MCF 10A (cell line): ENCODE measurements at regions not wholly inside any gene's neighbourhood (a gene's known extent, or its start where the extent isn't known, plus 50 kb on each side); places are given as distances from the start of the nearest gene placed in this dataset.

Experiments used
- BruUV-seq: library from RNA; stranded (reverse); fragments of 400-500 nt; replicated peaks from 2 replicates; lab custom pipeline; 2021; lab: Mats Ljungman, UMichigan
- CTCF ChIA-PET: fragments of 300-600 bp; sonication (Branson Sonifier 250); formaldehyde crosslinking; extraction: SDS; loops from one replicate; lab custom pipeline; 2021; ENCODE audit warnings: antibody characterized with exemption, inconsistent platforms; lab: Yijun Ruan, JAX
- POLR2A ChIA-PET: fragments of 300-600, 350-650 bp; sonication (Branson Sonifier 250); formaldehyde crosslinking; extraction: SDS; loops from one replicate; lab custom pipeline; 2020; ENCODE audit warnings: antibody characterized with exemption, inconsistent platforms; lab: Yijun Ruan, JAX
- DNase-seq: peaks from one replicate; pipeline ENCODE4 v3.0.0-alpha.2; 2018; ENCODE audit not compliant: unreplicated experiment
- H3K27ac Mint-ChIP-seq: one replicate; pipeline ENCODE4 v1.8.0; 2022; ENCODE audit warnings: mild to moderate bottlenecking, low read depth, mixed read lengths; ENCODE audit not compliant: unreplicated experiment
- H3K27me3 Mint-ChIP-seq: one replicate; pipeline ENCODE4 v1.8.0; 2022; ENCODE audit warnings: mixed read lengths; ENCODE audit not compliant: insufficient read depth, unreplicated experiment
- H3K36me3 Mint-ChIP-seq: one replicate; pipeline ENCODE4 v1.8.0; 2022; ENCODE audit warnings: mild to moderate bottlenecking, moderate library complexity, mixed read lengths; ENCODE audit not compliant: insufficient read depth, unreplicated experiment
- H3K4me1 Mint-ChIP-seq: one replicate; pipeline ENCODE4 v1.8.0; 2022; ENCODE audit warnings: mixed read lengths; ENCODE audit not compliant: insufficient read depth, unreplicated experiment
- H3K4me3 Mint-ChIP-seq: one replicate; pipeline ENCODE4 v1.8.0; 2022; ENCODE audit warnings: mild to moderate bottlenecking, moderate library complexity, mixed read lengths; ENCODE audit not compliant: unreplicated experiment
- H3K9me3 Mint-ChIP-seq: one replicate; pipeline ENCODE4 v1.8.0; 2022; ENCODE audit warnings: mixed read lengths; ENCODE audit not compliant: unreplicated experiment
- CTCF ChIP-seq: fragments of 200-600 bp; IDR thresholded peaks from one replicate; pipeline ENCODE4 v1.8.0; 2022; ENCODE audit warnings: antibody characterized with exemption, mild to moderate bottlenecking; ENCODE audit not compliant: unreplicated experiment
- intact Hi-C: fragments of 100-400 bp; cut with micrococcal nuclease; formaldehyde crosslinking; loops from 2 replicates; pipeline ENCODE4 v1.14.1; 2022

GRCh38 chr6:147879031-147879580, 370.6 kb downstream of the SAMD5 start:
- Mint-ChIP-seq H3K4me1 (no peaks in the 10 kb centered on the region), H3K9me3 (no peaks in the 10 kb centered on the region), H3K27me3 (no peaks in the 10 kb centered on the region), H3K4me3 (no peak overlapping the region), H3K27ac (no peak overlapping the region), H3K36me3 (no peaks in the 10 kb centered on the region)
- no peak for DNase-seq
- intact Hi-C loops, result no loop called here
- TF ChIP-seq CTCF, result no peak
- ChIA-PET CTCF (no interaction called here), POLR2A (no interaction called here)
- BruUV-seq, result no TSS peak

GRCh38 chr6:147881432-147881831, 372.9 kb downstream of the SAMD5 start:
- no peak overlapping the region for H3K4me3 Mint-ChIP-seq
- no peak overlapping the region for H3K27ac Mint-ChIP-seq
- CTCF ChIA-PET, result interaction anchor here (0.6 kb wide), 1 partner anchor 281 kb away, joined by 4 read pairs; no protein-coding TSS in a partner anchor

GRCh38 chr6:147888374-147888773, 379.9 kb downstream of the SAMD5 start:
- Mint-ChIP-seq H3K9me3 (peaks cover 16% of the 10 kb centered on the region), H3K36me3 (no peaks in the 10 kb centered on the region), H3K4me1 (no peaks in the 10 kb centered on the region), H3K27ac (no peak overlapping the region), H3K27me3 (no peaks in the 10 kb centered on the region), H3K4me3 (no peak overlapping the region)
- intact Hi-C loops, result no loop called here
- CTCF ChIA-PET, result no interaction called here
- DNase-seq, result no peak
- POLR2A ChIA-PET, result no interaction called here
- no peak for TF ChIP-seq CTCF
- no TSS peak for BruUV-seq

More at GRCh38 chr6:147881432-147881831, 372.9 kb downstream of the SAMD5 start:
- POLR2A ChIA-PET, result no interaction called here
- DNase-seq, result no peak
- TF ChIP-seq CTCF, result no peak
- H3K27me3 Mint-ChIP-seq, result no peaks in the 10 kb centered on the region
- H3K9me3 Mint-ChIP-seq, result no peaks in the 10 kb centered on the region
- no TSS peak for BruUV-seq
- no peaks in the 10 kb centered on the region for H3K4me1 Mint-ChIP-seq
- H3K36me3 Mint-ChIP-seq, result no peaks in the 10 kb centered on the region
- intact Hi-C loops, result no loop called here

GRCh38 chr6:147891671-147892070, 383.2 kb downstream of the SAMD5 start:
- Mint-ChIP-seq H3K4me3 (no peak overlapping the region), H3K27ac (no peak overlapping the region), H3K36me3 (no peaks in the 10 kb centered on the region), H3K4me1 (no peaks in the 10 kb centered on the region), H3K9me3 (peaks cover 16% of the 10 kb centered on the region), H3K27me3 (no peaks in the 10 kb centered on the region)
- TF ChIP-seq CTCF, result no peak
- POLR2A ChIA-PET, result no interaction called here
- CTCF ChIA-PET, result no interaction called here
- intact Hi-C loops, result no loop called here
- DNase-seq, result no peak
- BruUV-seq, result no TSS peak
